RWPE1 (cell line): ENCODE measurements at regions not wholly inside any gene's neighbourhood (a gene's known extent, or its start where the extent isn't known, plus 50 kb on each side); places are given as distances from the start of the nearest gene placed in this dataset.

Source experiments
- CTCF ChIA-PET: fragments of 350-600 bp; sonication (Branson Sonifier 250); formaldehyde crosslinking; extraction: SDS; loops from one replicate; lab custom pipeline; 2021; lab: Yijun Ruan, JAX
- POLR2A ChIA-PET: fragments of 400-600 bp; formaldehyde crosslinking; extraction: SDS; loops from one replicate; lab custom pipeline; 2020; ENCODE audit warnings: antibody characterized with exemption; ENCODE audit not compliant: low non-redundant PET; lab: Yijun Ruan, JAX
- DNase-seq: peaks from one replicate; pipeline ENCODE4 v3.0.0; 2012; ENCODE audit warnings: low spot score
- H3K27ac ChIP-seq: fragments of 450-650 bp; 2 replicates; pipeline ENCODE4 v1.5.1; 2017
- TF ChIP-seq, protein P1 (sequence below): fragments of 450-650 bp; conservative IDR thresholded peaks from 2 replicates; pipeline ENCODE4 v1.5.1; 2017; ENCODE audit warnings: low read depth, mild to moderate bottlenecking

DNA sequence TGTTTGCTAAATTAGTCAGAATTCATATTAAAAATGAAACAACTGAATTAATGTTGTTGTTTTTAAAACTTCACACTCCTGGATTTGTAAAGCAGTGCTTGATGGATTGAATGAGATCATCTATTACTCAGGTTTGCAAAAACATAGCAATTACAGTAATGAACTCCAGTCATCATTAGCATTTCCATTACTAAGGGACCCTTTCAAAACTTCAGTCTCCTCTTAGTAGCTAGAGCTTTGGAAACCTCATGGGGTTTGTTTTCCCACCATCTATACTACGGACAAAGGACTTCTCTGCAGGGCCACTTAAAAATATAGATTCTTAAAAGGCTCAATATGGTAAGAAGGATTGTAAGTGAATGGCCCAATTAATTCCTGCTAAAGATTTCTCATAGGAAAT is 174.5 kb upstream of the PRNP start:
- TF ChIP-seq, protein P1, sequence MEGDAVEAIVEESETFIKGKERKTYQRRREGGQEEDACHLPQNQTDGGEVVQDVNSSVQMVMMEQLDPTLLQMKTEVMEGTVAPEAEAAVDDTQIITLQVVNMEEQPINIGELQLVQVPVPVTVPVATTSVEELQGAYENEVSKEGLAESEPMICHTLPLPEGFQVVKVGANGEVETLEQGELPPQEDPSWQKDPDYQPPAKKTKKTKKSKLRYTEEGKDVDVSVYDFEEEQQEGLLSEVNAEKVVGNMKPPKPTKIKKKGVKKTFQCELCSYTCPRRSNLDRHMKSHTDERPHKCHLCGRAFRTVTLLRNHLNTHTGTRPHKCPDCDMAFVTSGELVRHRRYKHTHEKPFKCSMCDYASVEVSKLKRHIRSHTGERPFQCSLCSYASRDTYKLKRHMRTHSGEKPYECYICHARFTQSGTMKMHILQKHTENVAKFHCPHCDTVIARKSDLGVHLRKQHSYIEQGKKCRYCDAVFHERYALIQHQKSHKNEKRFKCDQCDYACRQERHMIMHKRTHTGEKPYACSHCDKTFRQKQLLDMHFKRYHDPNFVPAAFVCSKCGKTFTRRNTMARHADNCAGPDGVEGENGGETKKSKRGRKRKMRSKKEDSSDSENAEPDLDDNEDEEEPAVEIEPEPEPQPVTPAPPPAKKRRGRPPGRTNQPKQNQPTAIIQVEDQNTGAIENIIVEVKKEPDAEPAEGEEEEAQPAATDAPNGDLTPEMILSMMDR: no peak
- no peak overlapping the region for H3K27ac ChIP-seq
- no peak for DNase-seq
- POLR2A ChIA-PET: no interaction called here
- CTCF ChIA-PET: no interaction called here

- no peak for DNase-seq
- ChIA-PET POLR2A (no interaction called here), CTCF (no interaction called here)
- TF ChIP-seq, protein P1: no peak
- H3K27ac ChIP-seq: no peak overlapping the region
Observed at GRCh38 chr20:4509825-4510522, 176.3 kb upstream of the PRNP start.

GRCh38 chr20:4508773-4509172 is 177.5 kb upstream of the PRNP start:
- CTCF ChIA-PET: interaction anchor here (0.7 kb wide), 1 partner anchor 115 kb away, joined by 3 read pairs; no protein-coding TSS in a partner anchor
- no peak overlapping the region for H3K27ac ChIP-seq
- TF ChIP-seq, protein P1: no peak

DNA sequence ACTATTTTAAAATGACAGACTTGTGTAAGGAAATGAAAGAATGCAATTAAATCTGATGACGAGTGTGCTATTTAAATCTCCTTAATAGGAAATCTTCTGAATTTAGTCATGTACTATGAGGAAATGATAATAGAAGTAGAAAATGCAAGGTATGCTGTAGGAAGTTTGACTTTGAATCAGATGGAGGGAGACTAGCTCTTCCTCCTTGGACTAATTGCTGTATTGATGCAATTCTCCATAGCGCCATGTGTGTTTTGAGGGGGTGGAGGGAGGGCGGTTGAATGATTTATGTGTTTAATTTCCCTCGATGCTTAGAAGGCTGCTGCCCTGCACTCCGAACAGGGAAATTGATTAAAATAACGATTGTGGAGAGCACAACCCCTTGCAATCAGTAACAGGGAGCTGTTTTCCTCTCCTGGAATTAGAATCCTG is 179.0 kb upstream of the PRNP start:
- no peak overlapping the region for H3K27ac ChIP-seq
- ChIA-PET CTCF (interaction anchor here (0.7 kb wide), 1 partner anchor 78 kb away, joined by 3 read pairs; no protein-coding TSS in a partner anchor), POLR2A (no interaction called here)
- TF ChIP-seq, protein P1: no peak
- DNase-seq: peak; percentile 87

More at GRCh38 chr20:4508773-4509172, 177.5 kb upstream of the PRNP start:
- peak; percentile 35 for DNase-seq
- POLR2A ChIA-PET: no interaction called here

- CTCF ChIA-PET: interaction anchor here (0.6 kb wide), 1 partner anchor 15 kb away, joined by 6 read pairs; no protein-coding TSS in a partner anchor
- TF ChIP-seq, protein P1: no peak
- no peak for DNase-seq
Observed at GRCh38 chr20:4504814-4505213, 181.4 kb upstream of the PRNP start.

DNA sequence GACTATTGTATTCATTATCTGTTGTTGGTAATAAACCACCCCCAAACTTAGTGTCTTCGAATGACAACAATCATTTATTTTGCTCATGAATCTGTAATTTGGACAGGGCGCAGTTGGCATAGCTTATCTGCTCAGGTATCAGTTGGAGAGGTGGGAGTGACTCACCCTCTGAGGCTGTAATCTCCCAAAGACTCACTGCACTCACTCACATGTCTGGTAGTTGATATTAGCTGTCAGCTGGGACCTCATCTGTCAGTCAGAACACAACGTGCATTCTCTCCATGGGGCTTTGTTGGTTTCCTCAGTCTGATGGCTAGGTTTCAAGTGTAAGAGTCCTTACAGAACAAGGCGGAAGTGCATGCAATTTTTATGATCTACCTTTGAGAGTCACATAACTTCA is 183.5 kb upstream of the PRNP start:
- ChIA-PET CTCF (no interaction called here), POLR2A (no interaction called here)
- TF ChIP-seq, protein P1: no peak
- no peak for DNase-seq
- no peak overlapping the region for H3K27ac ChIP-seq

More at GRCh38 chr20:4504814-4505213, 181.4 kb upstream of the PRNP start:
- no peak overlapping the region for H3K27ac ChIP-seq
- POLR2A ChIA-PET: no interaction called here
